Thyroid gland (tissue), 4 donors: ENCODE measurements at regions not wholly inside any gene's neighbourhood (a gene's known extent, or its start where the extent isn't known, plus 50 kb on each side); places are given as distances from the start of the nearest gene placed in this dataset.

Experiments used
- DNase-seq, 2 donors: peaks; one replicate each; pipeline ENCODE4 v3.0.0-alpha.2; 2019
- H3K27ac ChIP-seq, 3 donors: fragments of 200-600 bp; sonication (generic); 1 replicate in 2 of 3; 2 replicates in 1 of 3; pipeline ENCODE4 v1.5.1; 2016 to 2019; ENCODE audit warnings: mild to moderate bottlenecking in 1 of 3, moderate library complexity in 1 of 3
- H3K27me3 ChIP-seq: fragments of 200-600 bp; sonication (generic); one replicate; pipeline ENCODE4 v1.5.1; 2019
- H3K36me3 ChIP-seq, 2 donors: fragments of 200-600 bp; sonication (generic); one replicate each; pipeline ENCODE4 v1.5.1; 2016 to 2019
- H3K4me1 ChIP-seq, 2 donors: fragments of 200-600 bp; sonication (generic); one replicate each; pipeline ENCODE4 v1.5.1; 2017 to 2019
- H3K4me3 ChIP-seq, 3 donors: fragments of 200-600 bp; sonication (generic); replicated peaks in 1 of 3; 1 replicate in 2 of 3; 2 replicates in 1 of 3; pipeline ENCODE4 v1.5.1; 2016; ENCODE audit warnings: mild to moderate bottlenecking in 1 of 3
- H3K9me3 ChIP-seq: fragments of 200-600 bp; sonication (generic); one replicate; pipeline ENCODE4 v1.5.1; 2017
- CTCF ChIP-seq, 6 experiments: fragments of 200-600 bp in 3 of 6; fragments of 450-650 bp in 3 of 6; sonication (generic) in 3 of 6; IDR thresholded peaks; one replicate each; pipeline ENCODE4 v1.5.1; 2016 to 2019; ENCODE audit warnings: antibody characterized with exemption in 6 of 6, mild to moderate bottlenecking in 2 of 6, inconsistent platforms in 1 of 6, moderate library complexity in 1 of 6
- POLR2A ChIP-seq, 2 donors: fragments of 450-650 bp; IDR thresholded peaks; one replicate each; pipeline ENCODE4 v1.6.1; 2017; ENCODE audit warnings: antibody characterized with exemption in 2 of 2, mild to moderate bottlenecking in 2 of 2, moderate library complexity in 1 of 2
- WGBS, 2 donors: methylation state at CpG; one replicate each; pipeline ENCODE4 v1.1.5; 2017; 5-methylcytosine and 5-hydroxymethylcytosine counted together
- intact Hi-C: fragments of 100-400 bp; cut with DNase I; formaldehyde crosslinking; loops from one replicate; pipeline ENCODE4 v1.15.1; 2023

- TF ChIP-seq POLR2A (IDR thresholded peaks at IDR 0.05) (no peak), CTCF (IDR thresholded peaks at IDR 0.05) (no peak)
- 72 to 87% methylated on average over 1 of the region's 1 CpG for WGBS, 2 donors
These were observed 72.4 kb upstream of the PACRGL start for GRCh38 chr4:20627866-20628265.

GRCh38 chr4:20629186-20630106 lies 70.8 kb upstream of the PACRGL start:
- no peak overlapping the region for H3K27ac ChIP-seq
- intact Hi-C loops = no loop called here
- H3K9me3 ChIP-seq = no peaks in the 10 kb centered on the region
- H3K36me3 ChIP-seq = no peaks in the 10 kb centered on the region
- WGBS, 2 donors = 70 to 76% methylated on average over 6 of the region's 6 CpGs
- H3K4me3 ChIP-seq = no peak overlapping the region
- no peak for DNase-seq
- H3K4me1 ChIP-seq = no peaks in the 10 kb centered on the region
- TF ChIP-seq CTCF (IDR thresholded peaks at IDR 0.05) (no peak), POLR2A (IDR thresholded peaks at IDR 0.05) (no peak)
- H3K27me3 ChIP-seq = no peaks in the 10 kb centered on the region

More at GRCh38 chr4:20627866-20628265, 72.4 kb upstream of the PACRGL start:
- intact Hi-C loops = no loop called here
- Histone ChIP-seq H3K4me1 (no peaks in the 10 kb centered on the region), H3K4me3 (no peak overlapping the region), H3K27me3 (no peaks in the 10 kb centered on the region), H3K36me3 (no peaks in the 10 kb centered on the region), H3K27ac (no peak overlapping the region), H3K9me3 (no peaks in the 10 kb centered on the region)
- DNase-seq = no peak

DNA sequence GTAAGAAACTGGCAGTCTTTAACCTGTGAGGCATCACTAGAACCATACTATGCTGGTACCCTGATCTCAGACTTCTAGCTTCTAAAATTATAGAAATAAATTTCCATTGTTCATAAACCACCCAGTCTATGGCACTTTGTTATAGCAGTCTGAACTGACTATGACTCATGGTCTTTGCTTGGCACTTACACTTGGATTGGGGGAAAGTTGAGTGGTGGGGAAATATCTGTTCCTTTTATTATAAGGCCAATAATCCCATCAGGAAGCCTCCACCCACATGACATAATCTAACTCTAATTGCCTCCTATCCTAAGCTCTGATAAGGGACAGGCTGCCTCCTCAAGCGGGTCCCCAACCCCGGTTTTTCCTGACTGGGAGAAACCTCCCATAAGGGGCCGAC lies 61.4 kb upstream of the PACRGL start:
- H3K4me1 ChIP-seq = no peaks in the 10 kb centered on the region
- WGBS, 2 donors = 73 to 84% methylated on average over 3 of the region's 3 CpGs
- H3K27ac ChIP-seq = no peak overlapping the region
- DNase-seq = no peak
- H3K9me3 ChIP-seq = no peaks in the 10 kb centered on the region
- no peaks in the 10 kb centered on the region for H3K27me3 ChIP-seq
- intact Hi-C loops = no loop called here
- H3K36me3 ChIP-seq = no peaks in the 10 kb centered on the region
- TF ChIP-seq POLR2A (IDR thresholded peaks at IDR 0.05) (no peak), CTCF (IDR thresholded peaks at IDR 0.05) (no peak)
- no peak overlapping the region for H3K4me3 ChIP-seq

DNA sequence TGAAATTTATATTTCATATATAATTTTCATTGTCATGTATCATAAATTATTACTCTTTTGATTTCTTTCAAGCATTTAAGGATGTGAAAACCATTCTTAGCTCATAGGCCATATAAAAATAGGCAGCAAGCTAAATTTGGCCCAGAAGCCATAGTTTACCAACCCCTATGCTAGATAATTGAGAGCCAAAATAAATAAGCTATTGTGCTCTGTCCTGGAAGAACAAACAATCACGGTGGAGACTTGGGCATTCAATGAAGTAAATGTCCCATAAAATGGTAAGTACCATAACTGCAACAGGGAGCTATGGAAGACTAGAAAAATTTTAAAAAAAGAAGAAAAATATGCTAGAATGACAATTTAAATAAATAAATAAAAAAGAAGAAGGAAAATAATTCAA lies 60.9 kb upstream of the PACRGL start:
- H3K36me3 ChIP-seq = no peaks in the 10 kb centered on the region
- no peak for TF ChIP-seq POLR2A (IDR thresholded peaks at IDR 0.05)
- no peak for TF ChIP-seq CTCF (IDR thresholded peaks at IDR 0.05)
- no peak for DNase-seq
- H3K9me3 ChIP-seq = no peaks in the 10 kb centered on the region
- H3K4me3 ChIP-seq = no peak overlapping the region
- no peaks in the 10 kb centered on the region for H3K4me1 ChIP-seq
- no peak overlapping the region for H3K27ac ChIP-seq
- H3K27me3 ChIP-seq = no peaks in the 10 kb centered on the region
- WGBS, 2 donors = 34 to 37% methylated on average over 1 of the region's 1 CpG
- intact Hi-C loops = no loop called here

DNA sequence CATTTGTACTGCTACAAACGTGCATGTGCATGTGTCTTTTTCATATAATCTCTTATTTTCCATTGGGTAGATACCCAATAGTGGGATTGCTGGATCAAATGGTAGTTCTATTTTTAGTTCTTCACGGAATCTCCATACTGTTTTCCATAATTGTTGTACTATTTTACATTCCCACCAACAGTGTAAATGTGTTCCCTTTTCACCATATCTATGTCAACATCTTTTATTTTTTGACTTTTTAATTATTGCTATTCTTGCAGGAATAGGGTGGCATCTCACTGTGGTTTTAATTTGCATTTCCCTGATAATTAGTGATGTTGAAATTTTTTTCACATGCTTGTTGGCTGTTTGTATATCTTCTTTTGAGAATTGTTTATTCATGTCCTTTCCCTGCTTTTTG lies 59.3 kb upstream of the PACRGL start:
- no peak for TF ChIP-seq POLR2A (IDR thresholded peaks at IDR 0.05)
- TF ChIP-seq CTCF (IDR thresholded peaks at IDR 0.05) = no peak
- 75 to 76% methylated on average over 2 of the region's 2 CpGs for WGBS, 2 donors
- Histone ChIP-seq H3K4me1 (no peaks in the 10 kb centered on the region), H3K4me3 (no peak overlapping the region), H3K27me3 (no peaks in the 10 kb centered on the region), H3K9me3 (no peaks in the 10 kb centered on the region), H3K36me3 (no peaks in the 10 kb centered on the region), H3K27ac (no peak overlapping the region)
- intact Hi-C loops = no loop called here
- no peak for DNase-seq
